Heart left ventricle (tissue), 16 donors: ENCODE measurements at regions not wholly inside any gene's neighbourhood (a gene's known extent, or its start where the extent isn't known, plus 50 kb on each side); places are given as distances from the start of the nearest gene placed in this dataset.

ENCODE experiments used
- ATAC-seq, 4 donors: fragments of 200-7000 bp; cut with Tn5 transposase; one replicate each; pipeline ENCODE4 v1.9.1; 2020 to 2022; ENCODE audit warnings: moderate library complexity in 4 of 4, mild to moderate bottlenecking in 3 of 4, moderate number of reproducible peaks in 1 of 4
- DNase-seq, 5 donors: peaks; one replicate each; pipeline ENCODE4 v3.0.0-alpha.2; 2020
- H3K27ac ChIP-seq, 12 donors: fragments of 200-600 bp; sonication (generic) in 4 of 12; one replicate each; pipeline versions ENCODE4 v1.5.0 to v1.8.0; 2016 to 2022; ENCODE audit warnings: mild to moderate bottlenecking in 2 of 12
- H3K27me3 ChIP-seq, 9 donors: fragments of 200-600 bp; sonication (generic) in 2 of 9; one replicate each; pipeline versions ENCODE4 v1.5.1 to v1.8.0; 2016 to 2022; ENCODE audit warnings: mild to moderate bottlenecking in 3 of 9
- H3K36me3 ChIP-seq, 9 donors: fragments of 200-600 bp; sonication (generic) in 2 of 9; one replicate each; pipeline versions ENCODE4 v1.5.0 to v1.8.0; 2018 to 2022; ENCODE audit warnings: mild to moderate bottlenecking in 2 of 9
- H3K4me1 ChIP-seq, 12 donors: fragments of 200-600 bp; sonication (generic) in 4 of 12; one replicate each; pipeline versions ENCODE4 v1.5.0 to v1.8.0; 2016 to 2022; ENCODE audit warnings: mild to moderate bottlenecking in 3 of 12
- H3K4me3 ChIP-seq, 12 donors: fragments of 200-600 bp; sonication (generic) in 4 of 12; one replicate each; pipeline versions ENCODE4 v1.5.0 to v1.8.0; 2017 to 2022; ENCODE audit warnings: mild to moderate bottlenecking in 9 of 12, moderate library complexity in 4 of 12
- H3K9me3 ChIP-seq, 12 donors: fragments of 200-600 bp; sonication (generic) in 4 of 12; one replicate each; pipeline versions ENCODE4 v1.5.0 to v1.8.0; 2016 to 2022; ENCODE audit warnings: mild to moderate bottlenecking in 1 of 12
- CTCF ChIP-seq, 12 donors: fragments of 200-600 bp; sonication (generic) in 4 of 12; IDR thresholded peaks; one replicate each; pipeline versions ENCODE4 v1.5.0 to v1.8.0; 2018 to 2022; ENCODE audit warnings: antibody characterized with exemption in 12 of 12, mild to moderate bottlenecking in 5 of 12
- POLR2A ChIP-seq, 2 donors: fragments of 450-650 bp; IDR thresholded peaks; one replicate each; pipeline ENCODE4 v1.6.1; 2017; ENCODE audit warnings: antibody characterized with exemption in 2 of 2, mild to moderate bottlenecking in 2 of 2, moderate library complexity in 2 of 2
- WGBS, 4 donors: extraction: QIAGEN DNeasy Blood & Tissue Kit in 2 of 4; methylation state at CpG; one replicate each; pipeline versions ENCODE4 v1.1.5 to v1.1.7; 2013 to 2018; 5-methylcytosine and 5-hydroxymethylcytosine counted together
- intact Hi-C, 10 donors: fragments of 100-400 bp; cut with DNase I; formaldehyde crosslinking; loops; one replicate each; pipeline versions ENCODE4 v1.11.1 to v1.14.2; 2022
- donor health status: ischemic (EF 13 %, LVEDD 7.1; RV severe dilation, severe dysfunction).
- donor health status: healthy with polysubstance abuse.
- donor health status: DM: no; HTN: yes; CAD: no.
- donor health status: DM: no; HTN: no; CAD: no.
- donor health status: ischemic (EF 25% LVEDD 6.9; RV normal size, moderate dysfunction).
- donor health status: ischemic (EF 25% LVEDD 5.7; RV mildly dilated, moderate dysfunction).
- donor health status: healthy.
- donor health status: DM: yes; HTN: yes; CAD: no.
- donor health status: ischemic (EF 35%, LVEDD 5.7; RV mildly dilated, moderate dysfunction).
- donor health status: nonischemic (EF 11% LVEDD 7.7; RV severe dilation, severe dysfunction).
- donor health status: DM: yes; HTN: yes; CAD: no.
- donor health status: PGD.
- donor health status: ischemic (EF 29% LVEDD 5.4; RV normal size, mild dysfunction).
- donor health status: nonischemic (EF 23%, LVEDD 6.1; RV moderate dilation, normal function).

GRCh38 chr1:115179397-115180079 is 90.2 kb upstream of the TSPAN2 start:
- Histone ChIP-seq H3K36me3 (no peaks in the 10 kb centered on the region), H3K9me3 (no peaks in the 10 kb centered on the region), H3K4me3 (no peak overlapping the region), H3K27ac (peak overlapping the region in 6 of 12 donors; percentile 22 to 69 (median 54)), H3K27me3 (no peaks in the 10 kb centered on the region), H3K4me1 (peaks cover 0 to 25% (median 9%) of the 10 kb centered on the region in 12 donors)
- intact Hi-C loops = loop anchor here in 2 of 10 donors (5.0 kb wide), 1 partner anchor 37 kb away; no protein-coding TSS in a partner anchor
- DNase-seq = peak in 4 of 5 donors; percentile 46 to 85 (median 84)
- TF ChIP-seq CTCF (IDR thresholded peaks at IDR 0.05) (no peak), POLR2A (IDR thresholded peaks at IDR 0.05) (no peak)
- 59 to 69% (median 60%) methylated on average over 7 to 12 of the region's 12 CpGs for WGBS, 4 donors
- peak; percentile 72 to 87 (median 79) for ATAC-seq

DNA sequence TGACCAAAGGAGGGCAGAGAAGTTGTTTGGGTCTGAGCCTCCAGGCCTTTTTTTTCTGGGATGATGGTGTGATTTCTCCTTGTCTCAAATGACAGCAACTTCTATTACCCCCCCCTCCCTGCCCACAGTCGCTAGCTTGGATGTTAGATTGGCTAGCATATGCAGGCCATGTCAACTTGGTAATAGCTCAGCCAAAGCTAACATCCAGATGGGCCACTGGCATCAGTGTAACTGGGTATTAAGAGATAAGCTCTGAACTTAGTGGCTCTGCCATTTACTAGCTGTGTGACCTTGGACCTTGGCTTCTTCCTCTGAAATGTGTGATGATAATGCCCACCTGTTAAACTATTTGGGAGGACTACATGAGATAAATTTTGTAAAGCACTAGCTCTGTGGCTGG is 86.9 kb upstream of the TSPAN2 start:
- ATAC-seq (peak in 2 of 4 donors; percentile 50 to 59), DNase-seq (peak in 1 of 5 donors; percentile 29)
- Histone ChIP-seq H3K27me3 (no peaks in the 10 kb centered on the region), H3K4me3 (no peak overlapping the region), H3K9me3 (no peaks in the 10 kb centered on the region), H3K36me3 (no peaks in the 10 kb centered on the region), H3K27ac (no peak overlapping the region), H3K4me1 (peaks cover 0 to 9% (median 0%) of the 10 kb centered on the region in 12 donors)
- WGBS, 4 donors = 34 to 49% (median 39%) methylated on average over 1 of the region's 1 CpG
- TF ChIP-seq POLR2A (IDR thresholded peaks at IDR 0.05) (no peak), CTCF (IDR thresholded peaks at IDR 0.05) (no peak)
- intact Hi-C loops = loop anchor here in 2 of 10 donors (5.0 kb wide), 1 partner anchor 34 kb away; no protein-coding TSS in a partner anchor

- no peak overlapping the region for H3K4me3 ChIP-seq
- TF ChIP-seq POLR2A (IDR thresholded peaks at IDR 0.05) (no peak), CTCF (IDR thresholded peaks at IDR 0.05) (no peak)
- DNase-seq (no peak), ATAC-seq (no peak)
- H3K27ac ChIP-seq = no peak overlapping the region
- H3K27me3 ChIP-seq = no peaks in the 10 kb centered on the region
- WGBS, 4 donors = 33 to 68% (median 49%) methylated on average over 2 of the region's 2 CpGs
- no peaks in the 10 kb centered on the region for H3K36me3 ChIP-seq
- intact Hi-C loops = loop anchor here in 2 of 10 donors (5.0 kb wide), 1 partner anchor 33 kb away; no protein-coding TSS in a partner anchor
- peaks cover 0 to 10% (median under 1%) of the 10 kb centered on the region in 12 donors for H3K4me1 ChIP-seq
- no peaks in the 10 kb centered on the region for H3K9me3 ChIP-seq
Measured at GRCh38 chr1:115175596-115175995, 86.3 kb upstream of the TSPAN2 start.

- Histone ChIP-seq H3K4me1 (peaks cover 0 to 12% (median 0%) of the 10 kb centered on the region in 12 donors), H3K4me3 (no peak overlapping the region), H3K27ac (no peak overlapping the region), H3K27me3 (no peaks in the 10 kb centered on the region), H3K36me3 (no peaks in the 10 kb centered on the region), H3K9me3 (no peaks in the 10 kb centered on the region)
- intact Hi-C loops = no loop called here
- no peak for ATAC-seq
- TF ChIP-seq POLR2A (IDR thresholded peaks at IDR 0.05) (no peak), CTCF (IDR thresholded peaks at IDR 0.05) (no peak)
- WGBS, 4 donors = 88 to 96% (median 94%) methylated on average over 1 of the region's 1 CpG
- DNase-seq = no peak
Measured at GRCh38 chr1:115173151-115173550, 83.8 kb upstream of the TSPAN2 start.
